Stomach (tissue), 4 donors: ENCODE measurements at regions not wholly inside any gene's neighbourhood (a gene's known extent, or its start where the extent isn't known, plus 50 kb on each side); places are given as distances from the start of the nearest gene placed in this dataset.

ENCODE experiments used
- POLR2A ChIP-seq, 4 donors: fragments of 450-650 bp; IDR thresholded peaks; one replicate each; pipeline ENCODE4 v1.6.1; 2016; ENCODE audit warnings: antibody characterized with exemption in 4 of 4, control low read depth in 2 of 4, mild to moderate bottlenecking in 1 of 4, moderate library complexity in 1 of 4
- POLR2AphosphoS5 ChIP-seq, 3 donors: sonication (generic); formaldehyde crosslinking; IDR thresholded peaks; one replicate each; pipeline ENCODE4 v1.6.1; 2016; ENCODE audit warnings: antibody characterized with exemption in 3 of 3
- TF ChIP-seq, protein P1 (sequence below), 7 experiments: fragments of 450-650 bp in 4 of 7; fragments of 200-600 bp in 3 of 7; sonication (generic) in 3 of 7; IDR thresholded peaks; one replicate each; pipeline ENCODE4 v1.5.1; 2016 to 2019; ENCODE audit warnings: antibody characterized with exemption in 7 of 7, control low read depth in 2 of 7, mild to moderate bottlenecking in 1 of 7

DNA sequence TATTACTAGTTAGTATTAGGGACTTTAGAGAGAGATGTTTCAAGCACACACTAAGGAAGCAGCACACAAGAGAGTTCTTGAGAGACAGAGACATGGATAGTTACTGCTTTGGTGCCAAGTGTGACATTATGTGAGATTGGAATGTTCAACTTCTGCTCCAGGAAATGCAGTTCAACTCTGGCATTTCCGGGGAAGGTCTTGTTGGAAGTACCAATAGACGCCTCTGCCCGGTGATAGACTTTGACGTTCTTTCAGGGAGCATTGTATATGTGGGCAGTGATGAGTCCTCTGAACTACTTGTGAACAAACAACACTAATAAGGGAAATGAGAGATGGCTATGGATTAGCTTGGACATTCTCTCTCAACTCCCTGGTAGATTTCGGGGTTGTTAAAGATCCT, 638.1 kb upstream of the BOD1L1 start:
- TF ChIP-seq, protein P1, sequence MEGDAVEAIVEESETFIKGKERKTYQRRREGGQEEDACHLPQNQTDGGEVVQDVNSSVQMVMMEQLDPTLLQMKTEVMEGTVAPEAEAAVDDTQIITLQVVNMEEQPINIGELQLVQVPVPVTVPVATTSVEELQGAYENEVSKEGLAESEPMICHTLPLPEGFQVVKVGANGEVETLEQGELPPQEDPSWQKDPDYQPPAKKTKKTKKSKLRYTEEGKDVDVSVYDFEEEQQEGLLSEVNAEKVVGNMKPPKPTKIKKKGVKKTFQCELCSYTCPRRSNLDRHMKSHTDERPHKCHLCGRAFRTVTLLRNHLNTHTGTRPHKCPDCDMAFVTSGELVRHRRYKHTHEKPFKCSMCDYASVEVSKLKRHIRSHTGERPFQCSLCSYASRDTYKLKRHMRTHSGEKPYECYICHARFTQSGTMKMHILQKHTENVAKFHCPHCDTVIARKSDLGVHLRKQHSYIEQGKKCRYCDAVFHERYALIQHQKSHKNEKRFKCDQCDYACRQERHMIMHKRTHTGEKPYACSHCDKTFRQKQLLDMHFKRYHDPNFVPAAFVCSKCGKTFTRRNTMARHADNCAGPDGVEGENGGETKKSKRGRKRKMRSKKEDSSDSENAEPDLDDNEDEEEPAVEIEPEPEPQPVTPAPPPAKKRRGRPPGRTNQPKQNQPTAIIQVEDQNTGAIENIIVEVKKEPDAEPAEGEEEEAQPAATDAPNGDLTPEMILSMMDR (IDR thresholded peaks at IDR 0.05), result no peak
- TF ChIP-seq POLR2AphosphoS5 (IDR thresholded peaks at IDR 0.05) (no peak), POLR2A (IDR thresholded peaks at IDR 0.05) (no peak)
